Right lobe of liver (tissue), 4 donors: ENCODE measurements at regions not wholly inside any gene's neighbourhood (a gene's known extent, or its start where the extent isn't known, plus 50 kb on each side); places are given as distances from the start of the nearest gene placed in this dataset.

Source experiments
- CTCF ChIP-seq, 4 donors: fragments of 200-600 bp in 3 of 4; fragments of 450-650 bp in 1 of 4; IDR thresholded peaks; one replicate each; pipeline versions ENCODE4 v1.5.1 to v1.8.0; 2016 to 2022; ENCODE audit warnings: antibody characterized with exemption in 4 of 4, mild to moderate bottlenecking in 2 of 4
- POLR2A ChIP-seq: fragments of 450-650 bp; IDR thresholded peaks from one replicate; pipeline ENCODE4 v1.6.1; 2017; ENCODE audit warnings: antibody characterized with exemption, mild to moderate bottlenecking
- donor health status: DM: no; HTN: no; CAD: no.
- donor health status: DM: no; HTN: no; CAD: no.
- donor health status: DM: no; HTN: yes; CAD: no.

GRCh38 chr18:22860807-22861206 is 72.3 kb upstream of the RBBP8 start:
- TF ChIP-seq POLR2A: no peak
- no peak for TF ChIP-seq CTCF (IDR thresholded peaks at IDR 0.05)
